ENCODE measurements at regions not wholly inside any gene's neighbourhood (a gene's known extent, or its start where the extent isn't known, plus 50 kb on each side); places are given as distances from the start of the nearest gene placed in this dataset.
"Not testable (repeated sequence)": the region's sequence is repeated elsewhere in the genome, so short reads cannot be mapped to it uniquely, and the experiment has no call there.

- no peak for DNase-seq
Measured at GRCh38 chr2:14994721-14995120, 362.2 kb downstream of the LRATD1 start.

GRCh38 chr2:14996351-14997014, 364.0 kb downstream of the LRATD1 start:
- DNase-seq = no peak

- DNase-seq = no peak
Measured at GRCh38 chr2:14998546-14998945, 366.0 kb downstream of the LRATD1 start.

GRCh38 chr2:14999114-14999661, 366.7 kb downstream of the LRATD1 start:
- no peak for DNase-seq

- DNase-seq = not testable (repeated sequence)
Measured at GRCh38 chr2:15002519-15002918, 370.0 kb downstream of the LRATD1 start.

GRCh38 chr2:15006667-15007066, 374.1 kb downstream of the LRATD1 start:
- no peak for DNase-seq

- no peak for DNase-seq
Measured at GRCh38 chr2:15009681-15010080, 377.2 kb downstream of the LRATD1 start.

- DNase-seq = no peak
Measured at GRCh38 chr2:15010346-15010745, 377.8 kb downstream of the LRATD1 start.

- DNase-seq = no peak
Measured at GRCh38 chr2:15018814-15019213, 386.3 kb downstream of the LRATD1 start.

- no peak for DNase-seq
Measured at GRCh38 chr2:15023221-15023620, 390.7 kb downstream of the LRATD1 start.

- DNase-seq = no peak
Measured at GRCh38 chr2:15028406-15028805, 395.9 kb downstream of the LRATD1 start.

- DNase-seq = no peak
Measured at GRCh38 chr2:15031745-15032240, 399.3 kb downstream of the LRATD1 start.

- DNase-seq = no peak
Measured at GRCh38 chr2:15034246-15034645, 401.7 kb downstream of the LRATD1 start.

- no peak for DNase-seq
Measured at GRCh38 chr2:15034860-15035259, 402.3 kb downstream of the LRATD1 start.

GRCh38 chr2:15038366-15039364, 406.1 kb downstream of the LRATD1 start:
- DNase-seq = no peak

GRCh38 chr2:15040429-15041084, 408.0 kb downstream of the LRATD1 start:
- no peak for DNase-seq

GRCh38 chr2:15041429-15041837, 408.9 kb downstream of the LRATD1 start:
- DNase-seq = no peak

- no peak for DNase-seq
Measured at GRCh38 chr2:15042801-15043217, 410.3 kb downstream of the LRATD1 start.

GRCh38 chr2:15043336-15044058, 411.0 kb downstream of the LRATD1 start:
- DNase-seq = no peak

GRCh38 chr2:15045054-15045453, 412.5 kb downstream of the LRATD1 start:
- no peak for DNase-seq

GRCh38 chr2:15047184-15047583, 414.7 kb downstream of the LRATD1 start:
- no peak for DNase-seq

- no peak for DNase-seq
Measured at GRCh38 chr2:15048000-15048399, 415.5 kb downstream of the LRATD1 start.
